Retinal pigment epithelial cell (primary cell): ENCODE measurements at regions not wholly inside any gene's neighbourhood (a gene's known extent, or its start where the extent isn't known, plus 50 kb on each side); places are given as distances from the start of the nearest gene placed in this dataset.

Source experiments
- DNase-seq: peaks from one replicate; pipeline ENCODE4 v3.0.0-alpha.2; 2010; ENCODE audit warnings: low read depth
- H3K4me3 ChIP-seq: 2 replicates; pipeline ENCODE4 v1.5.1; 2011; ENCODE audit warnings: mild to moderate bottlenecking, low read length, control low read depth, moderate library complexity
- CTCF ChIP-seq: conservative IDR thresholded peaks from 2 replicates; pipeline ENCODE4 v1.5.1; 2011; ENCODE audit warnings: low read depth, low read length, control low read depth, inconsistent platforms

- TF ChIP-seq CTCF: no peak
- DNase-seq: no peak
- no peak overlapping the region for H3K4me3 ChIP-seq
Measured at GRCh38 chr16:66064801-66065530, 301.5 kb upstream of the CDH5 start.

GRCh38 chr16:66058832-66059231 lies 307.7 kb upstream of the CDH5 start:
- no peak for DNase-seq
- TF ChIP-seq CTCF: no peak
- no peak overlapping the region for H3K4me3 ChIP-seq

GRCh38 chr16:66058172-66058691 lies 308.3 kb upstream of the CDH5 start:
- TF ChIP-seq CTCF: no peak
- no peak for DNase-seq
- no peak overlapping the region for H3K4me3 ChIP-seq

- no peak for DNase-seq
- TF ChIP-seq CTCF: no peak
- H3K4me3 ChIP-seq: no peak overlapping the region
Measured at GRCh38 chr16:66057057-66057456, 309.4 kb upstream of the CDH5 start.

- no peak overlapping the region for H3K4me3 ChIP-seq
- DNase-seq: no peak
- no peak for TF ChIP-seq CTCF
Measured at GRCh38 chr16:66054095-66054494, 312.4 kb upstream of the CDH5 start.

- no peak for TF ChIP-seq CTCF
- no peak for DNase-seq
Measured at GRCh38 chr16:66052745-66053144, 313.7 kb upstream of the CDH5 start.

GRCh38 chr16:66050991-66051390 lies 315.5 kb upstream of the CDH5 start:
- DNase-seq: no peak
- TF ChIP-seq CTCF: no peak
- H3K4me3 ChIP-seq: no peak overlapping the region

More at GRCh38 chr16:66052745-66053144, 313.7 kb upstream of the CDH5 start:
- H3K4me3 ChIP-seq: no peak overlapping the region
